ENCODE measurements at regions not wholly inside any gene's neighbourhood (a gene's known extent, or its start where the extent isn't known, plus 50 kb on each side); places are given as distances from the start of the nearest gene placed in this dataset.

- no peak for TF ChIP-seq CTCF (conservative IDR thresholded peaks at IDR 0.05; ENCODE audit: low read length)
- no peak overlapping the region for H3K4me3 ChIP-seq (ENCODE audit: low read length)
- DNase-seq (ENCODE audit: low read depth): no peak
Measured at GRCh38 chr10:33805831-33806230, 471.4 kb upstream of the NRP1 start.

GRCh38 chr10:33804584-33804983 is 470.1 kb upstream of the NRP1 start:
- no peak for DNase-seq (ENCODE audit: low read depth)
- no peak for TF ChIP-seq CTCF (conservative IDR thresholded peaks at IDR 0.05; ENCODE audit: low read length)
- no peak overlapping the region for H3K4me3 ChIP-seq (ENCODE audit: low read length)

- DNase-seq (ENCODE audit: low read depth): no peak
- no peak overlapping the region for H3K4me3 ChIP-seq (ENCODE audit: low read length)
- no peak for TF ChIP-seq CTCF (conservative IDR thresholded peaks at IDR 0.05; ENCODE audit: low read length)
Measured at GRCh38 chr10:33803248-33803647, 468.8 kb upstream of the NRP1 start.

GRCh38 chr10:33802566-33802965 is 468.1 kb upstream of the NRP1 start:
- no peak for TF ChIP-seq CTCF (conservative IDR thresholded peaks at IDR 0.05; ENCODE audit: low read length)
- H3K4me3 ChIP-seq (ENCODE audit: low read length): no peak overlapping the region
- DNase-seq (ENCODE audit: low read depth): no peak

- DNase-seq (ENCODE audit: low read depth): no peak
- H3K4me3 ChIP-seq (ENCODE audit: low read length): no peak overlapping the region
- TF ChIP-seq CTCF (conservative IDR thresholded peaks at IDR 0.05; ENCODE audit: low read length): no peak
Measured at GRCh38 chr10:33801705-33802104, 467.2 kb upstream of the NRP1 start.

- no peak for DNase-seq (ENCODE audit: low read depth)
- no peak for TF ChIP-seq CTCF (conservative IDR thresholded peaks at IDR 0.05; ENCODE audit: low read length)
Measured at GRCh38 chr10:33800986-33801385, 466.5 kb upstream of the NRP1 start.

GRCh38 chr10:33800545-33800944 is 466.1 kb upstream of the NRP1 start:
- DNase-seq (ENCODE audit: low read depth): no peak
- TF ChIP-seq CTCF (conservative IDR thresholded peaks at IDR 0.05; ENCODE audit: low read length): no peak
- no peak overlapping the region for H3K4me3 ChIP-seq (ENCODE audit: low read length)

More at GRCh38 chr10:33800986-33801385, 466.5 kb upstream of the NRP1 start:
- H3K4me3 ChIP-seq (ENCODE audit: low read length): no peak overlapping the region
